ENCODE measurements at regions not wholly inside any gene's neighbourhood (a gene's known extent, or its start where the extent isn't known, plus 50 kb on each side); places are given as distances from the start of the nearest gene placed in this dataset.

DNA sequence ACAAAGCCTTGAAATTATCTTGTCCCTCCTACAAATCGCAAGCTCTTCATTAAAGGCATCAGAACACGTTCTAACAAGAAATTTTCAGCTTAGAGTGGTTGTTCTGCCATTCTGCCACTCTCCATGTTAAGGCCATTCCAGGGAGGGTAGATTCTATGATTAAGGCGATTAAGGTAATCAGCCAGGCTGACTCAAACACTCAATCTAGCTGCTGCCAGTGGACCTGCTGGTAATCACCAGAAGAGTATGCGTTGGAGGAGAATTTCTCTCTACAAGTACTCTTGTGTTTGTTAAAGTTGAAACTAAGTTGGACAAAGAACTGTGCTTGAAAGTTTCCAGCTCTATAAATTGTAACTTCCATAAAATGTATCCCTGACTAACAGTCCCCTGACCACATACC lies 149.2 kb upstream of the COL1A2 start (continued):
- TF ChIP-seq ZBTB33 (IDR thresholded peaks at IDR 0.05; ENCODE audit: borderline replicate concordance, low read depth) (no peak), GATA2 (CRISPR knock-in tag; IDR thresholded peaks at IDR 0.05) (no peak), REST (IDR thresholded peaks at IDR 0.05; ENCODE audit: low read depth, low read length) (no peak), RXRA (IDR thresholded peaks at IDR 0.05; ENCODE audit: borderline replicate concordance, low read depth) (no peak)

GRCh38 chr7:94247970-94248369 lies 146.7 kb upstream of the COL1A2 start:
- no peak for DNase-seq
- Histone ChIP-seq H4K20me1 (ENCODE audit: insufficient read depth) (no peaks in the 10 kb centered on the region), H3K4me3 (ENCODE audit: low read depth in 2 of 2, low read length in 1 of 2) (no peak overlapping the region), H3K9ac (no peak overlapping the region), H3K9me3 (no peaks in the 10 kb centered on the region), H3K27ac (ENCODE audit: low read depth in 2 of 2, low read length in 1 of 2) (no peak overlapping the region), H3K4me2 (no peak overlapping the region), H3K36me3 (replicated peaks in 1 of 2; ENCODE audit: control insufficient read depth in 1 of 2, insufficient read depth in 2 of 2, low read length in 1 of 2) (no peaks in the 10 kb centered on the region), H3K27me3 (ENCODE audit: insufficient read depth) (no peaks in the 10 kb centered on the region), H3K9me2 (no peaks in the 10 kb centered on the region), H3F3A (replicated peaks; ENCODE audit: insufficient read depth) (peaks cover 3% of the 10 kb centered on the region), H3K4me1 (ENCODE audit: control insufficient read depth in 1 of 2, insufficient read depth in 2 of 2, low read depth in 1 of 2, low read length in 1 of 2) (peaks cover 0 to 20% of the 10 kb centered on the region in 2 experiments; a peak in 2 of 4 replicates), H2AFZ (ENCODE audit: low read depth) (no peak overlapping the region), H3K79me2 (ENCODE audit: insufficient read depth) (no peaks in the 10 kb centered on the region)
- POLR2A ChIA-PET, result no interaction called here
- TF ChIP-seq FOXM1 (IDR thresholded peaks at IDR 0.05; ENCODE audit: low read depth) (no peak), USF2 (IDR thresholded peaks at IDR 0.05; ENCODE audit: borderline replicate concordance, low read depth, low read length) (no peak), EZH2phosphoT487 (IDR thresholded peaks at IDR 0.05; ENCODE audit: borderline replicate concordance, low read depth) (no peak), RXRA (IDR thresholded peaks at IDR 0.05; ENCODE audit: borderline replicate concordance, low read depth) (no peak), SMC3 (IDR thresholded peaks at IDR 0.05; ENCODE audit: low read depth, low read length) (no peak), USF1 (IDR thresholded peaks at IDR 0.05; ENCODE audit: borderline replicate concordance, low read depth) (no peak)
- CTCF ChIA-PET, result interaction anchor here (1.4 to 3.0 kb wide), 3 partner anchors 10 to 19 kb away, joined by 3 to 8 read pairs (median 7); no protein-coding TSS in a partner anchor

Measured in SK-N-SH (cell line).